ENCODE measurements at regions not wholly inside any gene's neighbourhood (a gene's known extent, or its start where the extent isn't known, plus 50 kb on each side); places are given as distances from the start of the nearest gene placed in this dataset.

- TF ChIP-seq CTCF (conservative IDR thresholded peaks at IDR 0.05; ENCODE audit: low read depth, low read length) (no peak), RCOR1 (IDR thresholded peaks at IDR 0.05; ENCODE audit: insufficient replicate concordance, low read length) (no peak), RFX5 (IDR thresholded peaks at IDR 0.05; ENCODE audit: low read depth, low read length) (no peak), POLR2A (IDR thresholded peaks at IDR 0.05; ENCODE audit: low read depth, low read length) (no peak), BHLHE40 (IDR thresholded peaks at IDR 0.05; ENCODE audit: low read depth, low read length) (no peak), CEBPB (IDR thresholded peaks at IDR 0.05; ENCODE audit: low read depth, low read length) (no peak), USF2 (IDR thresholded peaks at IDR 0.05; ENCODE audit: low read depth, low read length) (no peak), CHD1 (IDR thresholded peaks at IDR 0.05; ENCODE audit: low read depth, low read length) (no peak), MAFK (IDR thresholded peaks at IDR 0.05; ENCODE audit: low read depth, low read length) (no peak)
Measured at GRCh38 chr18:47323158-47323557, 71.7 kb upstream of the SKOR2 start.
